ENCODE measurements at regions not wholly inside any gene's neighbourhood (a gene's known extent, or its start where the extent isn't known, plus 50 kb on each side); places are given as distances from the start of the nearest gene placed in this dataset.

GRCh38 chr4:181728305-181728966, 514.8 kb upstream of the TENM3 start:
- DNase-seq (ENCODE audit: low read depth): no peak

- no peak for DNase-seq (ENCODE audit: low read depth)
Measured at GRCh38 chr4:181731900-181732299, 511.3 kb upstream of the TENM3 start.

DNA sequence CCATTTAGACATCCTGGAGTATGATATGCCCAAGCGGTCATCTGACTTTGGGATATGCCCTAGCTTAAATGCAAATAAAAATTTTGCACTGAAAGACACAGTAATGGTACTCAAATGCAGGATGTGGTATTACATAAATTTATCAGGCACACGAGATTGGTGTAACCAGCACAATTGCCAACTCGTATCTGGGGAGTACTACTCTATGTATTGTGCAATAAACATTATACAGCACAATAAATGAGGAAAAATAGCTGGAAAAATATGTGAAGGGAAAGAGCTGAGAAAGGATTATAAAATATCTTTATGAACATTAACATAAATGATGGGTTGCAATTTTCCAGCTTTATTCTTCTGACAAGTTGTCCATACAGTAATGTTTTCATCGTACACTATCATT, 505.5 kb upstream of the TENM3 start:
- DNase-seq (ENCODE audit: low read depth): no peak

- DNase-seq (ENCODE audit: low read depth): no peak
Measured at GRCh38 chr4:181739031-181739430, 504.2 kb upstream of the TENM3 start.

DNA sequence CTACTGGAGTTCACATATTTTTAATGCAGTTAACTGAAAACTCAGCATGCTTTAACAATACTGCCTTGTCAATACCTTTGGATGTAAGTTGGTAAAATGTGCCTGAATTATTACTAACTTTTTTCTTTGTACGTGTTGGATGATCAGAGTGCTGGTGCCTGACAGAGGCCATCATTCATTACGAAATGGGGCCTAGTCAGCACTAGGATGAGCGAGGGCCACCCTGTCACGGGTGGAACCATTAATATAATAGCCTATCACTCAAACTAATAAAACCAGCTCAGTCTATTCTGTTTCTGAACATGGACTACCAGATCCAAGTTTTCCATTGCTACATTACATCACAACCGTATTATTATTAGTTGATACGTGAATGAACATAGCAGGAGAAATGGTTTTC, 501.7 kb upstream of the TENM3 start:
- no peak for DNase-seq (ENCODE audit: low read depth)

- peak; percentile 52 for DNase-seq (ENCODE audit: low read depth)
Measured at GRCh38 chr4:181745933-181746625, 497.1 kb upstream of the TENM3 start.

- DNase-seq (ENCODE audit: low read depth): no peak
Measured at GRCh38 chr4:181748581-181748980, 494.6 kb upstream of the TENM3 start.

- DNase-seq (ENCODE audit: low read depth): no peak
Measured at GRCh38 chr4:181752516-181752915, 490.7 kb upstream of the TENM3 start.

DNA sequence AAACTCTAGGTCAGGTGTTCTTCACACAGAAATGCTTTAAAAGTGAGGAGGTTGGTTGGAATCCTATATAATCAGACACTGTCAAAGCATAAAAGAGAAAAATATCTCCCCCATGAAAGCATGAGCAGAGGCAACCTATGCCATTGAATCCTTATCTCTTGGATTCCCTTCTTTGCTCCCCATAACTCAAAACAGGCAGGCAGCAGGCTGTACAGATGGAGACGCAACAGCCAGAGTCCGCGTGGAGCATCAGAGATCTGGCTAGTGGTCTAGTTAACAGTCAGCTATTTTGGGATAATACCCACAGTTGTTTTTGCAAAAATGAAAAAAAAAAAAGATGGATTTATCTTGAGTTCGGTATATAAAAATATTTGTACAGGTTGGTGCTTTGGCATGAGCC, 490.0 kb upstream of the TENM3 start:
- DNase-seq (ENCODE audit: low read depth): no peak

GRCh38 chr4:181755846-181756245, 487.4 kb upstream of the TENM3 start:
- no peak for DNase-seq (ENCODE audit: low read depth)

- DNase-seq (ENCODE audit: low read depth): no peak
Measured at GRCh38 chr4:181756451-181757095, 486.6 kb upstream of the TENM3 start.

DNA sequence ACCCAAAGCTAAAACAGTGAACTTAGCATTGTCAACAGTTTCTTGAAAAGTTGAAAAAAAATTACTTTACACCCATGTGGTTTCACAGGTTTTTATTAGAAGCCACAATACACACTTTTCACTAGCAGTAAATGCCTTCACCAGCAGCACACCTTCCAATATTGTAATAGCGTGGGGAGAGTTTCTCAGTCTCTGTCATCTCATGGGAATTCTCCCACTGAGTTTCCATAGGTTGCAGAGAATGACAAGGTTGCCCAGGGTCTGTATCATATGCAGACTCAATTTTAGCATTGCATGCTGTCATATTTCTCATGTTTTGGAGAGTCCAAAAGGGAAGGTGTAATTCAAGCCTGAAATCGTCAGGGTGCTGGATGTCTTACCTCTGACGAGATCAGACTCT, 486.1 kb upstream of the TENM3 start:
- no peak for DNase-seq (ENCODE audit: low read depth)

- no peak for DNase-seq (ENCODE audit: low read depth)
Measured at GRCh38 chr4:181757910-181758660, 485.1 kb upstream of the TENM3 start.

- no peak for DNase-seq (ENCODE audit: low read depth)
Measured at GRCh38 chr4:181760560-181760959, 482.6 kb upstream of the TENM3 start.

DNA sequence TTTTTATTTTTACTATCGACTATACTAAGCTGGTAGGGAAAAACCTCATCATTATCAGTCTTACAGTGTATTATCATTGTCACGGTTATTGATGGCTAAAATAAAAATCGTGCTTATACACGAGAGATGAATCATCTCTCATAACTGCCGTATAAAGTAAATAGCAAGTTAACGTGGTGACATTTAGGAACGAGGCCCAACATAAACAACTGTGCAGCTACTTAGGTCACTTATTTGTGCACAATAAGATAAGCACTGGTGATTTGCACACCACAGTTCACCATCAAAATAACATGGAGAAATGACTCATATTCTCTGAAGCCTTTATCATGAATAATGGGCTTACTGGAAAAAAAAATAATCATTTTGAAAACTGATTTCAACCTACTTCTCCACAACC, 482.0 kb upstream of the TENM3 start:
- DNase-seq (ENCODE audit: low read depth): peak; percentile 27

DNA sequence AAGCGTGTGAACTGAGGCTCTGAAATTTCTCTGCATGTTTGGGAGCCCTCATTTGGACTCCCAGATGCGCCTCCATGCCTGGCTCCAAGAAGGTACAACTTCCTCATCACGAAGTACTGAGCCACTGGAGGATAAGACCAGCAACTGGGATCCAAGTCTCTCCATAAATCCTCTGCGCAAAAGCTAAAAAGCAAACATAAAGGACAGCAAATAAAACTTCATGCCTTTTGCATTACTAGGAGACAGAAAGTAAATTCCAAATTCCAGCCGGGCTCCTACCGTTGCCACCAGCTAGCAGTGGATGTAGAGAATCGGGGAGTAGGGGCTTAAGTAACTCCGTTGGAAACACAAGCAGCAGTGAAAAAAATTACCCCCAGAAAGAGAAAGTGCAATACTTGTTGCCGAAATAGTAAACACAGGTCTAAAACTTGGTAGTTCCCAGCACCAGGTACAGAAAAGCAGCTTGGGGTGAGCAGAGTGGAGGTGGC, 477.1 kb upstream of the TENM3 start:
- no peak for DNase-seq (ENCODE audit: low read depth)

- DNase-seq (ENCODE audit: low read depth): no peak
Measured at GRCh38 chr4:181770971-181771370, 472.2 kb upstream of the TENM3 start.

DNA sequence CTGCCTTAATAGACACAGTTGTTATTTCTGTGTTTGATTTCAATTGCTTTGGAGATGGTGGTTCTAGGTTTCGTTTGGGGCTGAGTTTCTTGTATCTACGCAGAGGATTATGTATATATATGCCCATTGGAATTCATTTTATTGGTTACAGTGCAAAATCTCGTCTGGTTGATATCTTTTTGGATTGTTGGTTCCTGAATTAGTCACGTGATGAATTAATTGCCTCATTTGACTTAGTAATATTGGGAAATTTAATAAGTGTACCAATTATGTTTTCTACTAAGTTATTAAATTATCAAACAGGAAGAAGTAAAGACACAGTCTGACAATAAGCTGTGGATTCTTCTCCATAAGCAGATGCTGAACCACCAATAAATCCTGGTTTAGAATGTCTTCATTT, 467.9 kb upstream of the TENM3 start:
- DNase-seq (ENCODE audit: low read depth): no peak

GRCh38 chr4:181776264-181777054, 466.7 kb upstream of the TENM3 start:
- no peak for DNase-seq (ENCODE audit: low read depth)

DNA sequence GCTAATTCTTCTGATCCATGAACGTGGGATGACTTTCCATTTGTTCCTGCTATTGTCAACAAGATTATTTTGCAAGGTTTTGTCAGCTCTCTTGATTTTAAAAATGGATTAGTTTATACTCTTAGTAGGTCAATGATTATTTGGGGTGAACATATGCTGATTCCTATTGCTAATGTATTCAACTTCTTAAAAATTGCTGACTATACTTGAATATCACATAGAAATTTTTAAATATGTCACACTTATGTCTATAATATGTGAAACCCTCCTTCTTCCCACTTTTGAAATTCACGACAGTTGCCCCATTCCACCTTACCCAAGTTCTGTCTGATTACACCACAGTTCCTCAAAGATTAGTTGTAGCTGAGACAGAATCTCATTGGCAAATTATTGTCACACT, 465.7 kb upstream of the TENM3 start:
- DNase-seq (ENCODE audit: low read depth): no peak

- DNase-seq (ENCODE audit: low read depth): no peak
Measured at GRCh38 chr4:181784881-181785280, 458.3 kb upstream of the TENM3 start.

GRCh38 chr4:181792641-181793040, 450.6 kb upstream of the TENM3 start:
- DNase-seq (ENCODE audit: low read depth): no peak

Measured in RPMI7951 (cell line).